ENCODE measurements at regions not wholly inside any gene's neighbourhood (a gene's known extent, or its start where the extent isn't known, plus 50 kb on each side); places are given as distances from the start of the nearest gene placed in this dataset.

DNA sequence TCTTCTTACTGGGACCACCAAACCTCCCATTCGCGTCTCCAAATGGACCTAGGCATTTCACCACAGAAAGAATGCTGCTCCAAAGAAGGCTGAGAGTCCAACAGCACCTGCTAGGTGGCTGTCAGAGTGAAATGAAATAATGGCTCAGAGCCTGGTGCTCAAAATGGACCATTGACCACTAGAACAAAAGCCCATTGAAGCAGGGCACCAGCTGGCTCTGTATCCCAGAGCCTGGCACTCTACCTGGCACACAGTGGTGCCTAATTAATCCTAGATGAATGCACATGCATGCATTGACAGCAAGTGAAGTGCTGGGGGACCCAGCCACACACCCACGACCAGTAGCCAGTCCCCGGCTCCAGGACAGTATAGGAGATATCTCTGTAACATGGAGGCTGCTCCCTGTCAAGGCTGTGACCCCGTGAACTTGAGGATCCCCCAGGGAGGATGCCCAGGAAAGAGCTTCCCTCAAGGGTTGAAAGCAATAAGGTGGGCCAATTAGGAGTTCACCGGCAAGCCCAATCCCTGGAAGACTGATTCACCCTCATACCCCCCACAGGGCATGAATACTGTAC, 261.3 kb downstream of the TNS1 start:
- intact Hi-C loops (cut with micrococcal nuclease; ENCODE audit: unreplicated experiment), result no loop called here

GRCh38 chr2:217740756-217741155, 262.0 kb downstream of the TNS1 start:
- no peaks in the 10 kb centered on the region for H3K9me2 ChIP-seq (ENCODE audit: insufficient read depth, low read length)
- no peak for TF ChIP-seq EZH2phosphoT487 (IDR thresholded peaks at IDR 0.05; ENCODE audit: borderline replicate concordance, low read depth, low read length)
- TF ChIP-seq, protein P1, sequence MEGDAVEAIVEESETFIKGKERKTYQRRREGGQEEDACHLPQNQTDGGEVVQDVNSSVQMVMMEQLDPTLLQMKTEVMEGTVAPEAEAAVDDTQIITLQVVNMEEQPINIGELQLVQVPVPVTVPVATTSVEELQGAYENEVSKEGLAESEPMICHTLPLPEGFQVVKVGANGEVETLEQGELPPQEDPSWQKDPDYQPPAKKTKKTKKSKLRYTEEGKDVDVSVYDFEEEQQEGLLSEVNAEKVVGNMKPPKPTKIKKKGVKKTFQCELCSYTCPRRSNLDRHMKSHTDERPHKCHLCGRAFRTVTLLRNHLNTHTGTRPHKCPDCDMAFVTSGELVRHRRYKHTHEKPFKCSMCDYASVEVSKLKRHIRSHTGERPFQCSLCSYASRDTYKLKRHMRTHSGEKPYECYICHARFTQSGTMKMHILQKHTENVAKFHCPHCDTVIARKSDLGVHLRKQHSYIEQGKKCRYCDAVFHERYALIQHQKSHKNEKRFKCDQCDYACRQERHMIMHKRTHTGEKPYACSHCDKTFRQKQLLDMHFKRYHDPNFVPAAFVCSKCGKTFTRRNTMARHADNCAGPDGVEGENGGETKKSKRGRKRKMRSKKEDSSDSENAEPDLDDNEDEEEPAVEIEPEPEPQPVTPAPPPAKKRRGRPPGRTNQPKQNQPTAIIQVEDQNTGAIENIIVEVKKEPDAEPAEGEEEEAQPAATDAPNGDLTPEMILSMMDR (conservative IDR thresholded peaks at IDR 0.05; ENCODE audit: low read length), result no peak
- CTCF ChIA-PET (ENCODE audit: unreplicated experiment), result no interaction called here
- intact Hi-C loops (cut with micrococcal nuclease; ENCODE audit: unreplicated experiment), result no loop called here
- no peaks in the 10 kb centered on the region for H3K36me3 ChIP-seq (ENCODE audit: insufficient read depth, low read length)
- POLR2A ChIA-PET, result interaction anchor here (0.6 kb wide), 1 partner anchor 1271 kb away, joined by 3 read pairs; no protein-coding TSS in a partner anchor
- no peaks in the 10 kb centered on the region for H4K20me1 ChIP-seq (ENCODE audit: insufficient read depth, low read length)
- H3K4me1 ChIP-seq (ENCODE audit: insufficient read depth, low read length, poor library complexity, severe bottlenecking), result no peaks in the 10 kb centered on the region
- H3K4me2 ChIP-seq (ENCODE audit: low read length), result no peak overlapping the region
- no peak overlapping the region for H2AFZ ChIP-seq (ENCODE audit: low read length)
- no peak overlapping the region for H3K4me3 ChIP-seq (ENCODE audit: low read depth, low read length, poor library complexity, severe bottlenecking)
- no TSS peak for BruUV-seq (replicated peaks)
- no peaks in the 10 kb centered on the region for H3K79me2 ChIP-seq (ENCODE audit: insufficient read depth, low read depth, low read length)
- no peaks in the 10 kb centered on the region for H3K9me3 ChIP-seq (ENCODE audit: low read length)
- no peak overlapping the region for H3K27ac ChIP-seq (ENCODE audit: low read depth, low read length, poor library complexity, severe bottlenecking)
- DNase-seq (ENCODE audit: low spot score), result no peak

More for the DNA sequence above, 261.3 kb downstream of the TNS1 start:
- Histone ChIP-seq H3K36me3 (ENCODE audit: insufficient read depth, low read length) (no peaks in the 10 kb centered on the region), H3K4me1 (ENCODE audit: insufficient read depth, low read length, poor library complexity, severe bottlenecking) (no peaks in the 10 kb centered on the region), H3K9me3 (ENCODE audit: low read length) (no peaks in the 10 kb centered on the region), H4K20me1 (ENCODE audit: insufficient read depth, low read length) (no peaks in the 10 kb centered on the region), H3K4me3 (ENCODE audit: low read depth, low read length, poor library complexity, severe bottlenecking) (no peak overlapping the region), H3K9me2 (ENCODE audit: insufficient read depth, low read length) (no peaks in the 10 kb centered on the region), H2AFZ (ENCODE audit: low read length) (no peak overlapping the region), H3K4me2 (ENCODE audit: low read length) (no peak overlapping the region), H3K79me2 (ENCODE audit: insufficient read depth, low read depth, low read length) (no peaks in the 10 kb centered on the region), H3K27ac (ENCODE audit: low read depth, low read length, poor library complexity, severe bottlenecking) (no peak overlapping the region)
- POLR2A ChIA-PET, result no interaction called here
- no TSS peak for BruUV-seq (replicated peaks)
- TF ChIP-seq EZH2phosphoT487 (IDR thresholded peaks at IDR 0.05; ENCODE audit: borderline replicate concordance, low read depth, low read length), result no peak
- TF ChIP-seq, protein P1 (conservative IDR thresholded peaks at IDR 0.05; ENCODE audit: low read length), result no peak
- CTCF ChIA-PET (ENCODE audit: unreplicated experiment), result no interaction called here
- DNase-seq (ENCODE audit: low spot score), result no peak

DNA sequence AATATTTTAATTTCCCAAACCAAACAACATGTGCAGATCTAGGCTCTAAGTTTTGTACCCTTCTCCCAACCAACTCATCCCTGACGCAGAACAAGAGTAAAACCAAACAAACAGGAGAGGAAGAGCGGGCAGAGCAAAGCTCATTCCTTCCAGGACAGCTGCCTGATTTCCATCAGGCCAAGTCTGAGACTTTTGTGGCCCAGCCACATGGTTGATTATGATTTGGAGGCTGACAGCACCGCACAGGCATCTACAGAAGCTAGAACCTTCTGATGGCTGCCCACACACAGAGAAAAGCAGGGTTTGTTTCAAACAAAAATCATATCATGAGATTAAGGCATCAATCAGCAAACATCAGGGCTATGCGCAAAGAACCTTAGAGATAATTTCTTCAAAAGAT, 262.6 kb downstream of the TNS1 start:
- Histone ChIP-seq H3K9me2 (ENCODE audit: insufficient read depth, low read length) (no peaks in the 10 kb centered on the region), H3K27ac (ENCODE audit: low read depth, low read length, poor library complexity, severe bottlenecking) (no peak overlapping the region), H3K79me2 (ENCODE audit: insufficient read depth, low read depth, low read length) (no peaks in the 10 kb centered on the region), H3K9me3 (ENCODE audit: low read length) (no peaks in the 10 kb centered on the region), H3K4me1 (ENCODE audit: insufficient read depth, low read length, poor library complexity, severe bottlenecking) (no peaks in the 10 kb centered on the region), H4K20me1 (ENCODE audit: insufficient read depth, low read length) (no peaks in the 10 kb centered on the region), H2AFZ (ENCODE audit: low read length) (no peak overlapping the region), H3K4me2 (ENCODE audit: low read length) (no peak overlapping the region), H3K4me3 (ENCODE audit: low read depth, low read length, poor library complexity, severe bottlenecking) (no peak overlapping the region), H3K36me3 (ENCODE audit: insufficient read depth, low read length) (no peaks in the 10 kb centered on the region)
- DNase-seq (ENCODE audit: low spot score), result no peak
- no TSS peak for BruUV-seq (replicated peaks)
- TF ChIP-seq EZH2phosphoT487 (IDR thresholded peaks at IDR 0.05; ENCODE audit: borderline replicate concordance, low read depth, low read length), result no peak
- TF ChIP-seq, protein P1 (conservative IDR thresholded peaks at IDR 0.05; ENCODE audit: low read length), result no peak
- intact Hi-C loops (cut with micrococcal nuclease; ENCODE audit: unreplicated experiment), result no loop called here
- ChIA-PET POLR2A (interaction anchor here (0.6 kb wide), 1 partner anchor 1271 kb away, joined by 3 read pairs; no protein-coding TSS in a partner anchor), CTCF (ENCODE audit: unreplicated experiment) (no interaction called here)
